ENCODE measurements at regions not wholly inside any gene's neighbourhood (a gene's known extent, or its start where the extent isn't known, plus 50 kb on each side); places are given as distances from the start of the nearest gene placed in this dataset.
"Not testable (repeated sequence)": the region's sequence is repeated elsewhere in the genome, so short reads cannot be mapped to it uniquely, and the experiment has no call there.

DNA sequence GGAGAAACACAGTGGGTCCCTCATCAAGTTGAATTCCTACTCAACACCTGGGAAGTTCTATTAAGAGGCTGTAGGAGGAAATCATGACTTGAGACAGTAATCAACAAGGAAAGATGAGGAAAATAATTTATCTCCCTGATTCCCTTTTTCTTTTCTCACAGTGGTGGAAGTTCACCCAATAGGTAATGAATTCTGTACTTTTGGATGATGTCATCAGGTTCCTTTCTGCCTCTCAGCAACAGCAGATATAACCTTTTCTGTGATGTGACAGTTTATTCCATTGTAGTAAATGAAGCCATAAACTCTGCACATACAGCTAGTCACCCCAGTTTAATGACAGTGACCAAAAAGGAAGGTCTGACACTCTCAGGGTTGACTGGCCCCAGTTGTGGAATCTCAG lies 1265.0 kb downstream of the NXPH1 start:
- H3K4me3 ChIP-seq (ENCODE audit: control insufficient read depth, low read depth, low read length), result no peak overlapping the region
- no peak for DNase-seq (ENCODE audit: low read depth)
- TF ChIP-seq, protein P1, sequence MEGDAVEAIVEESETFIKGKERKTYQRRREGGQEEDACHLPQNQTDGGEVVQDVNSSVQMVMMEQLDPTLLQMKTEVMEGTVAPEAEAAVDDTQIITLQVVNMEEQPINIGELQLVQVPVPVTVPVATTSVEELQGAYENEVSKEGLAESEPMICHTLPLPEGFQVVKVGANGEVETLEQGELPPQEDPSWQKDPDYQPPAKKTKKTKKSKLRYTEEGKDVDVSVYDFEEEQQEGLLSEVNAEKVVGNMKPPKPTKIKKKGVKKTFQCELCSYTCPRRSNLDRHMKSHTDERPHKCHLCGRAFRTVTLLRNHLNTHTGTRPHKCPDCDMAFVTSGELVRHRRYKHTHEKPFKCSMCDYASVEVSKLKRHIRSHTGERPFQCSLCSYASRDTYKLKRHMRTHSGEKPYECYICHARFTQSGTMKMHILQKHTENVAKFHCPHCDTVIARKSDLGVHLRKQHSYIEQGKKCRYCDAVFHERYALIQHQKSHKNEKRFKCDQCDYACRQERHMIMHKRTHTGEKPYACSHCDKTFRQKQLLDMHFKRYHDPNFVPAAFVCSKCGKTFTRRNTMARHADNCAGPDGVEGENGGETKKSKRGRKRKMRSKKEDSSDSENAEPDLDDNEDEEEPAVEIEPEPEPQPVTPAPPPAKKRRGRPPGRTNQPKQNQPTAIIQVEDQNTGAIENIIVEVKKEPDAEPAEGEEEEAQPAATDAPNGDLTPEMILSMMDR (IDR thresholded peaks at IDR 0.05; ENCODE audit: control insufficient read depth, insufficient read depth, low read depth, low read length, missing control alignments), result no peak

DNA sequence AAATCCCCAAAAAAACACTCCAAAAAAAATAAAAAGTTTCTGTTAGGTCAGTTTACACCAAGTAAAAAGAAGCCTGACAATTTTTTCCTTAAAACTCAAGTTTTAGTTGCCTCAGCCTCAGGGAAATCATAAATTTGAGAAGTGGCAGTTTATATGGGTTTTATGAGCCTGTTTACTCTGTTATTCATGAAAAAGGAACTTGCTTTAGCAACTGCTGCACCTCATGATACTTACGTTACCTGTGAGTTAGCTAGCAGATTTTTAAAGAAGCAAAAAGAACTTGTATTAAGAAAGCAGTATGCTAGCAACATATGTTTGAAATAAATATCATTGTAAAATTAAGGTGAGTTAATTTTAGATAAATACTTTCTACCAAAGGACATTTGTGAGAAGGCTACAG lies 1264.5 kb upstream of the PHF14 start:
- H3K4me3 ChIP-seq (ENCODE audit: control insufficient read depth, low read depth, low read length), result no peak overlapping the region
- TF ChIP-seq, protein P1 (IDR thresholded peaks at IDR 0.05; ENCODE audit: control insufficient read depth, insufficient read depth, low read depth, low read length, missing control alignments), result no peak

DNA sequence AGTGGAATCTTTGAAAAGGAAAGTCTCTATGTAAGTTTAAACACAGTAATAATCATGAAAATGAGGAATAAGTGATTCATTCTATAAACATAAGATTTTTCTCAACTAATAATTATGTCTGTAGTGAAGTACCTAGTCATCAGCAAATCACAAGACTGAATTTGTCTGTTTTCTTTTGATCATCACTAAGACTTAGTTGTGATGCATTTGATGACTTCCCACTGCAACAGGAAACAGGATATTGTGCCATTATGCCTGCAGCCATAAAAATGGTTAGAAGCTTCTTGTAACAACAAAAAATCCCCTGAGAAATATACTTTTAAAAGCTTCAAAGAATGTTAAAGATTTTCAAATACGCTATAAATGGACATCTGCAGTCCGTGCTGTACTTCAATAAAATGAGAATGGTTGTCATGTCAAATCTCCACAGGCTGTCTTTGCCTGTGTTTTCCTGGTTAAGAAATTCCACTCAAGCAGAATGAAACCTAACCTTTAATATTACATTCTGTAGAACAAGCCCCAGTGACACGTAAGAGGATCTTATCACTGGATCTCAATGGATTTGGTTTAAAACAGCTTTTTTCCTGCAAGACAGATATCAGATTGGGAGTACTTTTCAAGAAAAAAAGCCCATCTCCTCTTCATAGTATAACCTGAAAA lies 1262.3 kb upstream of the PHF14 start:
- no peak overlapping the region for H3K4me3 ChIP-seq (ENCODE audit: control insufficient read depth, low read depth, low read length)
- no peak for DNase-seq (ENCODE audit: low read depth)
- TF ChIP-seq, protein P1 (IDR thresholded peaks at IDR 0.05; ENCODE audit: control insufficient read depth, insufficient read depth, low read depth, low read length, missing control alignments), result no peak

More for the DNA sequence above, 1264.5 kb upstream of the PHF14 start:
- no peak for DNase-seq (ENCODE audit: low read depth)

DNA sequence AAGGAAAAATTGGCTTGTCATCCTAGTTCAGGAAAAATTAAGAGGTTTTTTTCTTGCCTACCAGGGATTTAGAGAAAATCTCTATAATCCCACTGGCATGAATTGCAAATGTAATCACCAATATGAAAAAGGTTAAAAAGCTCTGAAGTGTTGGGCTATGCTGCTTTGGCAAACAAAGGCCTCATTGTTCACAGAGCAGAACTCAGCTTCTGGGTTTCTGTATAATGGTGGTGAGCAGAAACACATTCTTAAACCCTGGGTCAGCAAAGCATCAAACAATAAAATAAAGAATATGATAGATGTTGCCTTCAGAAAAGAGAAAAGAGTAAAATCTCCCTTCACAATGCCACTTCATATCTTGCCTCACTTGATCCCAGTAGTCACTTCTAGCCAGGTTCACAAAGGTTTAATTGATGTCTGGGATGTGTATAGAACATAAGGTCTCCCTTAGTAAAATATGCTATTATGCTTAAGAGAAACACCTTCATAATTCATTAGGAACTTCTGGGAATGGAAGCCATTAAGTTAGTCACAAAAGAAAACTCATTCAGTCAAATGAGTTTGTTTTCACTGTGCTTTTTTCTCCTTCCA lies 1255.5 kb upstream of the PHF14 start:
- no peak overlapping the region for H3K4me3 ChIP-seq (ENCODE audit: control insufficient read depth, low read depth, low read length)
- TF ChIP-seq, protein P1 (IDR thresholded peaks at IDR 0.05; ENCODE audit: control insufficient read depth, insufficient read depth, low read depth, low read length, missing control alignments), result no peak
- no peak for DNase-seq (ENCODE audit: low read depth)

DNA sequence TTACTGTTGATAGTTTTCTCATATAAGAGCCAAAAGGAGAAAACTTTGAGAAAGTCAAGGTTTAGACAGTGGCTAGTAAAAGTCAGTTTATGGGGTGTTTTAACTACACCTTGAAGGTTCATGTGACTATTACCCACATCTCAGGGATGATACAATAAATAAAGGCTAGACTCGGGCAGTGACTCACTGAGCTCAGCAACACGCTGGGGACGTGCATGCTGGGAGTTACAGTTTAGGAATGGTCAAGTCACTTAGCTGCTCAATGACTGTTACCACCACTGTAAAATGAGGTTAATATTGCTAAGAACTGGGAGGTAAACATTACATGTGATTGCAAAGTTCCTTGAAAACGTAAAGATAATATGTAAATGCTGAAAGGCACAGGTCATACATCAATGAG lies 1254.4 kb upstream of the PHF14 start:
- no peak for DNase-seq (ENCODE audit: low read depth)
- no peak overlapping the region for H3K4me3 ChIP-seq (ENCODE audit: control insufficient read depth, low read depth, low read length)
- TF ChIP-seq, protein P1 (IDR thresholded peaks at IDR 0.05; ENCODE audit: control insufficient read depth, insufficient read depth, low read depth, low read length, missing control alignments), result no peak

DNA sequence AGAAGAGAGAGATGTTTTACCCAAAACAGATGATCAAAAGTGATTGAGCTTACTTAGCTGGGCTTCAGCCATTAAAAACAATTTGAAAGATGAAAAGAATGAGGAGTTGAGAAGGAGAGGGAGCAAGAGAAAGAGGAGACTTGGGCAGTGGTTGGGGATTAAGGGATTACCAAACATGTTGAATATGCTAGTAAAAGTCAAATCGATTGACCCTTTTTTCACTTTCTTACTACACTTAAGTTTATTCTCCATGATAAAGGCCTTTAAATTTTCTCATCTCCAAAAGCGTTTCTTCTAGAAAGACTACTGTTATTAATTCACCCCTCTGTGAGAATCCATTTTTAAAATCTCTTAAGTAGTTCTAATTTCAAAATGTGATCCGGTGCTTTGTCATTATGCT lies 1254.0 kb upstream of the PHF14 start:
- TF ChIP-seq, protein P1 (IDR thresholded peaks at IDR 0.05; ENCODE audit: control insufficient read depth, insufficient read depth, low read depth, low read length, missing control alignments), result no peak
- no peak overlapping the region for H3K4me3 ChIP-seq (ENCODE audit: control insufficient read depth, low read depth, low read length)
- DNase-seq (ENCODE audit: low read depth), result no peak

DNA sequence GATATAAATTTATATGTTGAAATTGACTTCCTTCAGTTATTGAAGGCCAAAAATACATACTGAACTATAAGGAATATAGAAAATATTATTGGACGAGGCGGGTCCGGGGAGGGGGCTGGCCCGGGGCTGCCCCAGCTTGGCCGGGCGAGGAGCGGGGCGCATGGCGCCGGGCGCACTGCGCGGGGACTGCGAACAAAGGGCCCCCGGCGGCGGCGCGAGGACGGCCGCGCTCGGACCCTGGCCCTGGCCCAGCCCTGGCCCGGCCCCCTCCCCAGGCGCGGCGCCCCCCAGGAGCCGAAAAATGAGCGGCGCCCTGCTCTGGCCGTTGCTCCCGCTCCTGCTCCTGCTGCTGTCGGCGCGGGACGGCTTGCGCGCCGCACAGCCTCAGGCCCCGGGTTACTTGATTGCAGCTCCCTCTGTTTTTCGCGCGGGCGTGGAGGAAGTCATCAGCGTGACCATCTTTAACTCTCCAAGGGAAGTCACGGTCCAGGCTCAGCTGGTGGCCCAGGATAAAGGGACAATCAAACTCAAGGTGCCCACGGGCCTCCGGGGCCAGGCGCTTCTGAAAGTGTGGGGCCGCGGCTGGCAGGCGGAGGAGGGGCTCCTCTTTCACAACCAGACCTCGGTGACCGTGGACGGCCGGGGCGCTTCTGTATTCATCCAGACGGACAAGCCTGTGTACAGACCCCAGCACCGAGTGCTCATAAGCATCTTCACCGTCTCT lies 1247.6 kb upstream of the PHF14 start:
- not testable (repeated sequence) for DNase-seq (ENCODE audit: low read depth); H3K4me3 ChIP-seq (ENCODE audit: control insufficient read depth, low read depth, low read length)

DNA sequence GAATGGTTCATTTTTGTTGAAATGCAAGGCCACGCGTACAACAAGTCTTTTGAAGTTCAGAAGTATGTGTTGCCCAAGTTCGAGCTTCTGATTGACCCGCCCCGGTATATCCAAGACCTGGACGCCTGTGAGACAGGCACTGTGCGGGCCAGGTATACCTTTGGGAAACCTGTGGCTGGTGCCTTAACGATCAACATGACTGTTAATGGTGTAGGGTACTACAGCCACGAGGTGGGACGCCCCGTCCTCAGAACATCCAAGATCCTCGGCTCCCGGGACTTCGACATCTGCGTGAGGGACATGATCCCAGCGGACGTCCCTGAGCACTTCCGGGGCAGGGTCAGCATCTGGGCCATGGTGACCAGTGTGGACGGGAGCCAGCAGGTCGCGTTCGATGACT lies 1246.9 kb upstream of the PHF14 start:
- DNase-seq (ENCODE audit: low read depth); H3K4me3 ChIP-seq (ENCODE audit: control insufficient read depth, low read depth, low read length): not testable (repeated sequence)

DNA sequence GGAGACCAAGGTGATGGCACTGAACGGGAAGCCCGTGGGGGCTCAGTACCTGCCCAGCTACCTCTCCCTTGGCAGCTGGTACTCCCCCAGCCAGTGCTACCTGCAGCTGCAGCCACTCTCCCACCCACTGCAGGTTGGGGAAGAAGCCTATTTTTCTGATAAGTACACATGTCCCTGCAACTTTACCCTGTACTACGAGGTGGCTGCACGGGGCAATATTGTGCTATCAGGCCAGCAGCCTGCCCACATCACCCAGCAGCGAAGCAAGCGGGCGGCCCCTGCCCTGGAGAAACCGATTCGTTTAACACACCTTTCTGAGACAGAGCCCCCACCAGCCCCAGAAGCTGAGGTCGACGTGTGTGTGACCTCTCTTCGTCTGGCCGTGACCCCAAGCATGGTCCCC lies 1246.2 kb upstream of the PHF14 start:
- not testable (repeated sequence) for DNase-seq (ENCODE audit: low read depth); H3K4me3 ChIP-seq (ENCODE audit: control insufficient read depth, low read depth, low read length)

DNA sequence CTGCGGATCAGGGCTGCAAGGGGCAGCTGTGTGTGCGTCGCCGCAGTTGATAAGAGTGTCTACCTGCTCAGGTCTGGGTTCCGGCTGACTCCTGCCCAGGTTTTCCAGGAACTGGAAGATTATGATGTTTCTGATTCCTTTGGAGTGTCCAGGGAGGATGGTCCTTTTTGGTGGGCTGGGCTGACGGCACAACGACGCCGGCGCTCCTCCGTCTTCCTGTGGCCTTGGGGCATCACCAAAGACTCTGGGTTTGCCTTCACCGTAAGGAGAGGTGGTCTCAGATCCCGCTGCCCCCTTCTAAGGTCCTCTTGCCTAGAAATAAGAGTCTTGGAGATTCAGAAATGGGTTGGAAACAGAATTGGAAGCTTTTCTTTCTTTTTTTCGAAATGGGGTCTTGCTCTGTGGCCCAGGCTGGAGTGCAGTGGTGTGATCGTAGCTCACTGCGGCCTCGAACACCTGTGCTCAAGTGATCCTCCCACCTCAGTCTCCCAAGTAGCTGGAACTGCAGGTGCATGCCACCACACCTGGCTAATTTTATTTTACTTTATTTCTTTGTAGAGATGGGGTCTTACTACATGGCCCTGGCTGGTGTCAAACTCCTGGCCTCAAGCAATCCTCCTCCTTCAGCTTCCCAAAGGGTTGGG lies 1245.5 kb upstream of the PHF14 start:
- not testable (repeated sequence) for DNase-seq (ENCODE audit: low read depth); H3K4me3 ChIP-seq (ENCODE audit: control insufficient read depth, low read depth, low read length)

Data from AG09309 (cell line).